MV-4-11 (cell line): ENCODE measurements at regions not wholly inside any gene's neighbourhood (a gene's known extent, or its start where the extent isn't known, plus 50 kb on each side); places are given as distances from the start of the nearest gene placed in this dataset.
"Not testable (repeated sequence)": the region's sequence is repeated elsewhere in the genome, so short reads cannot be mapped to it uniquely, and the experiment has no call there.

Experiments used
- DNase-seq: peaks from one replicate; lab custom pipeline; 2025; lab: John Stamatoyannopoulos, UW

- DNase-seq: no peak
Measured at GRCh38 chr1:229859026-229859425, 208.0 kb upstream of the GALNT2 start.

DNA sequence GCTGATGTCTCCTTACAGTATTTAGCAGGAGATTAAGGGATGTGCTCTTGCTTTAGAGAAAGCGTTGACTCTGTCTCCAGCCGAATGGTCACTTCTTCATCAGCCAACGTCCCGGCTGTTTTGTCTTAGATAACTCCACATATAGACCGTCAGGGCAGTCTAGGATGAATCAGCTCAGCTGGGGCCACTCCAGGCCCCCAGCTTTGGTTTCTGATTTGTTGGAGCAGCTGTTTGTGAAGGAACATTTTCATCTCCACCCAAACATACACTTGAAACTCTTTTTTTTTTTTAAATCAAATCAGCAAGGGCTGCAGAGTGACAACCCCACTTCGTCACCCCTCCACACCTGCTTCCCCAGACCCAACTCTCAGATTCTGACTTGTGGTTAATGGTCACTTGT is 206.1 kb upstream of the GALNT2 start:
- DNase-seq: no peak

DNA sequence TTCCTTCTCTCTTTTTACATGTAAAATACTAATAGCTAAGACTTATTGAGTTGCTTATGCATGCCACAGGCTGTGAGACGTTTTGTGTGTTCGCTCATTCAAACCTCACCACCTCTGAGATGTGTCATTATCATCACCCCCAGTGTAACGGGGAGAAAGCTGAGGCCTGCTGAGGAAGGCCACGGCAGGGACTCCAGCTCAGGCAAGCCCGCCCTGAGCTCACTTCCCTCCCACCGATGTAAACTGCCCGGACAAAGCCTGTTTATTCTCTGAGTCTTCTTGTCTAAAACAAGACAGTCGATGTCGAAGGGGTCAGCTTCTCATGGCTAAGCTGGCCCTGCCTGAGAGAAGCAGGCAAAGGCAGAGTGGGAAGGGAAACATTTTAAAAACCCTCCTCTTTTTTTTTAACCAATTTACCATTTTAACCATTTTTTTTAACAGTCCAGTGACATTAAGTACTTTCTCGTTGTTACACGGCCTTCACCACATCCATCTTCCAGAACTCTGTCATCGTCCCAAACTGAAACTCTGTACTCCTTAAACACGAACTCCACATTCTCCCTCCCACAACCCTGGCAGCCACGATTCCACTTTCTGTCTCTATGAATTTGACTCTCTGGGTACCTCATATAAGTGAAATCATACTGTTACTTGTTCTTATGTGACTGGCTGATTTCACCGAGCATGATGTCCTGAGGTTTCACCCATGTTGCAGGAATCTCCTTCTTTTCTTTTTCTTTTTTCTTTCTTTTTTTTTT is 204.8 kb upstream of the GALNT2 start:
- no peak for DNase-seq

GRCh38 chr1:229863651-229864545 is 203.1 kb upstream of the GALNT2 start:
- DNase-seq: peak; percentile 3

DNA sequence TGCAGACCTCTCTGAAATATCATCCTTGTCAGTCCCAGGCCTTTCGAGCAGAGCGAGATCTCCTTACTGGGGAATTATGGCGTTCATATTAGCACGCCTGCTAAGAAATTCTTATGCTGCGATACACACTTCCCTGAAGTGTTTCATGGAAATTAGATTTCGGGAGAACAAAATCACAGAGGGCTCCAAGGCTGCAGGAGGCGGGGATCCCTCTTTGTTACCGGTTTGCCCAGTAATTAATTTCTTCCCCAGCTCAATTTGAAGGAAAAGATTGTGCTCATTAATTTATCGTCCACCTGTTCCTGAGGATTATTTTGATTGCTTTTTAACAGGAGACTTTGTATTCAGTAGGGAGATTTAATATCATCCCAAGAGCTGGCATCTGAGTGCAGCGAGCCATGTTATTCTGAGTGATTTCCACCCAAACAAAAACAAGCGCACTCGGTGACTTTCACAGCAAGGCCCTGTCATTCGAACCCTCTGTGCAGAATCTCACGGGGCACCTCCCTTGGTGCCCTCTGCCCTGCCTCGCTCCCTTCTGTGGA is 202.3 kb upstream of the GALNT2 start:
- DNase-seq: no peak

GRCh38 chr1:229865321-229865720 is 201.7 kb upstream of the GALNT2 start:
- DNase-seq: not testable (repeated sequence)

- DNase-seq: no peak
Measured at GRCh38 chr1:229867726-229868125, 199.3 kb upstream of the GALNT2 start.

- no peak for DNase-seq
Measured at GRCh38 chr1:229869240-229869639, 197.8 kb upstream of the GALNT2 start.

DNA sequence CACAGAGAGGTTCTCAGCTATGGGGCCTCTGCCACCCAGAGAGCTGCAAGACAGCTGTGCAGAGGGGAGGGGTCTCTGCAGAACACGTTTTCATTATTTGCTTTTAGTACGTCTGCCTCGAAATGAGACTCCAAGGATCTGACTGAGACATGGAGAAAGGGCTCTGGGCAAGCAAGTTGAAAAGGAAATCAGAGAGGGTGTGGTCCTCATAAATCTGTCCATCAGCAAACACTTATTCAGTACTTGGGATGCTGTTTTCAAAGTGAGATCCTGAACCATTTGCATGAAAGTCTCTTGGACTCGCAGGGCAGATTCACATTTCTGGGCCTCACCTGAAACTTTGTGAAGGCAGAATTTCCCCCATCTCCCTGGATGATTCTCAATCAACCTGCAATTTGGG is 197.4 kb upstream of the GALNT2 start:
- DNase-seq: no peak

DNA sequence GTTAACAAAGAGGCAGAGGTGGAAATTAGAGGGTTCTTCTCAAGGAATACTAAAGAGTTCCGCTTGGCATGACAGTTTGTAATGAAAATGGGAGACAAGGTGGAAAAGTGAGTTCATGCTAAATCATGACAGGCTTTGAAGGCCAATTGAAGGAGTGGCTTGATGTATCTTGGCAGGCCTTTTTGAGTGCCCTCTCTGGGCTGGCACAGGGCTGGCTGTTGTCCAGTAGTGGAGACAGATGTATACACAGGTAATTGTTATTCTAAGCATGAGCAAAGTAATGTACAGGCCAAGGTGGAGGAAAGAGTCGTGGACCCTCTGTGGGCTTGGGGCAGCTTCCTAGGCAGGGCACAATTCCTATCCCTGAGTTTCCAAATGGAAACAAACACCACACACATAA is 196.7 kb upstream of the GALNT2 start:
- DNase-seq: no peak

DNA sequence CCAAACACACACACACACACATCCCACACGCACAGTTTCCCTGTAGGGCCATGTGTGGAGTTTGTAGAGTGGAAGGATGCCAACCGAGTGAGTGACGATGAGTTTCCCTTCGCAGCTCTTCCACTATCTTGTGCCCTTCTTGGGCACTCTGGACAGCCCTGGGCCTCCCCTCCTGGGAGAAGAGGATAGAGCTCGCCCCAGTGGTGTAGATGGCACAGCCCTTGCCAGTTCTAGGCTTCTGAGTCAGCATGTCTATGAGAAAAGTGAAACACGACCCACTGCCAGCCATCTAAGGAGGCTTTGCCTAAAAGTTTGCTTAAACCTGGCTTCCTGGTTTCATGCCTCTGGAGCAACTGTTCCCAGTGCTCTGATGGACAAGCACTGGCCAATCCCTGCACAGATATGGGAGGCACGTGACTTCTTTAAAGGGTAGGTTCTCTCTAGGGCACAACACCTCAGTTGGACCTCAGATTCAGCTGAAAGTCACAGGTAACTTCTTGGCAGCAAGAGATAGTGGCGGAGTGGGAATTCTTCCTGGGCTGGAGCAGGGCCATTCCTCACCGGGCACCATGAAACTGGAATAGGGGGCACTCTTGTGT is 195.9 kb upstream of the GALNT2 start:
- no peak for DNase-seq

GRCh38 chr1:229874136-229874535 is 192.9 kb upstream of the GALNT2 start:
- no peak for DNase-seq

GRCh38 chr1:229874609-229875008 is 192.4 kb upstream of the GALNT2 start:
- DNase-seq: no peak

GRCh38 chr1:229875086-229875485 is 192.0 kb upstream of the GALNT2 start:
- no peak for DNase-seq

- no peak for DNase-seq
Measured at GRCh38 chr1:229879746-229880145, 187.3 kb upstream of the GALNT2 start.

DNA sequence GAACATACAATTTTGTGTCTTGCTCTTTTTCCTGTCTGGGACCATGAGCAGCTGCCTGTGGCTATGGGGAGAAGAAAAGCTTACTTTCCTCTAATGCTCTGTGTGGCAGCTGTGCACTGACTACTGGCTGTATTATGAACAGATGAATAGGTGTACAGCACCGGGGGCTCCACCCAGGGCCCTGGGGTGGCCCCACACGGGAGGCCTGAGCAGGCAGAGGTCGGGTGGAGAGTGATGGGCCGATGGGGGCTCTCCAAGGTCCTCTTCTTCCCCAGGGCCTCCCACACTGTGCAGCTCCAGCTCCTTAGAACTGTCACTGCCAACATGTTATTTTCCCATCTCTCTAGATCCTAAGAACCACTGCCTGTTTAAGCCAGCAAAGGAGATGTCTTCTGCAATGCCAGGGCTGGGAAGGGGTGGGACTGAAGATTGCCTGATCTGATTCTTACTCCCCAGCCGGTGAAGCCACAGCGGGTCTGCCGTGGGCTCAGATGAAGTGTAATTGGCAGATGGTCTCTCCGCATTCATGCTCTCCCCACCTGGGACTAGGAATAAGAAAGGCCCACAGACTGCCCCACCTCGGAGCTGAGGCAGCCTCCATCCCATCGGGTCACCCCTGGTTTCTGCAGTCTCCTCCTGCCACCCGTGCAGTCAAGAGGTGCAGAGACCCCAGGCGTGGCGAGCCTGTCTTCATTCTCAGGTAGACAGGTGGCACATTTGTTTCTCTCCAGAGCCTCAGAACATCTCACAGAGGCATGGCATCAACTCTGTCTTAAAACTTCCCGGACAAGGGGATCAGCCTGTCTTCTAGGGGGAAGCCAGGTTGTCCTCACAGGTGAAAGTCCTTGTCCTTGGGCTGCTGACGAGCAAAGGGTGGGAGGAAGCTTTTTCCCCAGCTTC is 186.5 kb upstream of the GALNT2 start:
- DNase-seq: no peak

DNA sequence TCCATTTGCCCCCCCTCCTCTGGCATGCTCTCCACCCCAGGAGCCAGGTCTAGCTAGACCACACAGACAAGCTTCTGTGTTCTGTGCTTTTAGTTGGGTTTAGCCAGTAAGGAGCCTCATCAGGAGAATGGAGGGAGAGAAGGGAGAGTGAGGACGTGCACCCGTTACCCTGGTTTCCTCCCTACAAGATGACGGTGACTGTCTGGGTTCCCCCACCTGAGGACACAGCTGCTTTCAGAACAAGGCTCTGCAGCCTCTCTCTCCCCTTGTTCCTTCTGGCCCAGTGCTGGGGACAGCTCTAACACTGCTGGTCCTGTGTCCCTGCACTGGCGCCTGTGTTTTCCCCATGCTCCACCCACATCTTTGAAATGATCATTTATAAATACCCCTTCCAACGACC is 184.4 kb upstream of the GALNT2 start:
- DNase-seq: no peak

GRCh38 chr1:229883504-229884200 is 183.4 kb upstream of the GALNT2 start:
- DNase-seq: no peak

DNA sequence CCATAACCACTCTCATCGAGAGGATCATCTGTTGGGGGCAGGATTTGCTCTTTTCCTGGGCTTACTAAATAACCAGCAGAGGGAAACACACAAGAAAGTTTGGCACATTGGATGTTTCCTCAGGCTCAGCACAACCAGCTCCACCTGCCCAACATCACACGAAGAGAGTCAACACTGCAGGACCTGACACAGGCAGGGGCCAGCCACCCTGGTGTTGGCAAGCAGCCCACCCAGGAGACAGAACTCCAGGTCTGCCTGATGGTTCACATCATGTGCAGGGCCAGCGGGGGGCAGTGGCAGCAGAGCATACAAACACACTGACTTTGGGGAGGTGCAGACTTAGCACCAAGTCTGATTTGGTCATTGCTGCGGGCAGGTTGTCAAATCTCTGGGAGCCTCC is 182.3 kb upstream of the GALNT2 start:
- no peak for DNase-seq

DNA sequence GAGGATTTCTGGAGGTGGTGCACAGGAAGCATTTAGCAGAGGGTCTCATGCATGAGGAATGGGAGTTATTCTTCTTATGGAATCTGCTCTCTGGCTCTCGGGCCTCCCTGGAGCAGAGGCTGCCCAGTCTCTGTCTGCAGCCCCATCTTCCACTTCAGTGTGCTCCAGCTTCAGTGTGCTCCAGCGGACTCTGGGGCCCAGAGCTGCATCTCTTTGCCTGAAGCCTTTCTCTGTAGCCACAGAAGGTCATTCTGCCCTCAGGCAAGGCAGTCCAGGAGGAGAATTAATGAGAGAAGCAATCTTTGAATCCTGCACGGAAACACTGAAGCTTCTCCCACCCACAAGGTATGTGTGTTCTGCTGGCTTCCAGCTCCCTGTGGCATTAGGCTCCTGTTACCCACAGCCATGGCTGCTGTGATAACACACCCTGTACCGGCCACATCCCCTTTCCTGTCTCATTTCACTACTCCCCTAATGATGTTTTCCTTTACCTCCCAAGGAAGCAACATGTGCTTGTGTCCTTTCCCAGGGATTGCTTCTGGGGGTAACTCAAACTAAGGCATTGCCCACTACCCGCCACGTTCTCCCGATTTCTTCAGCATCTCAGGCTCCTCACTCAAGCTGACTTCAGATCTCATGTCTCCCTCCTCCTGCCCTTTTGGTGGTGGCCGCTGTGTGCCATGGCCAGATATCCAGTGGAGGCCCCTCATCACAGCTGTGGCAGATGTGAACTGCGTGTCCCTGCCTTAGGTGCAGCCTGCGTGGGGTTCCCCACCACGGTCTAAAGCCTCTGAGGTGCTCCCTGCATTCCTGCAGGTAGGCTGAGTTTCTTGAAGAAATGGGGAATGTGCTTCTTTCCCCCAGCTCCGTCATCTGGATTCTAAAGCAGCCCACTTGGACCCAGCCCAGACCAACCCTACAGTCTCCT is 181.2 kb upstream of the GALNT2 start:
- no peak for DNase-seq
